A549 (cell line): ENCODE measurements at regions not wholly inside any gene's neighbourhood (a gene's known extent, or its start where the extent isn't known, plus 50 kb on each side); places are given as distances from the start of the nearest gene placed in this dataset.
"Not testable (repeated sequence)": the region's sequence is repeated elsewhere in the genome, so short reads cannot be mapped to it uniquely, and the experiment has no call there.

Experiments used
- ATAC-seq, 2 experiments: fragments of 200-7000 bp in 1 of 2; fragments of >200 bp in 1 of 2; cut with Nextera tagmentation in 1 of 2; cut with Tn5 transposase in 1 of 2; 3 replicates each; pipeline versions ENCODE4 v1.8.0 to v1.9.1; 2018 to 2020; ENCODE audit warnings: mild to moderate bottlenecking in 1 of 2, moderate library complexity in 1 of 2
- CTCF ChIA-PET: fragments of 300-600 bp; sonication (Branson Sonifier 250); formaldehyde crosslinking; extraction: SDS; loops from one replicate; lab custom pipeline; 2021; ENCODE audit warnings: antibody characterized with exemption, inconsistent platforms; lab: Yijun Ruan, JAX
- POLR2A ChIA-PET: fragments of 350-600 bp; formaldehyde crosslinking; extraction: SDS; loops from one replicate; lab custom pipeline; 2021; ENCODE audit warnings: antibody characterized with exemption, inconsistent platforms; lab: Yijun Ruan, JAX
- DNase-seq, 2 experiments: peaks; one replicate each; pipeline versions ENCODE4 v3.0.0 to v3.0.0-alpha.2; 2011 to 2016; ENCODE audit warnings: low read depth in 1 of 2, low spot score in 1 of 2
- FAIRE-seq: peaks from 2 replicates; lab custom pipeline; 2011; peaks lifted over from hg19 to GRCh38; lab: Jason Lieb, UNC
- H3K27ac ChIP-seq, 2 experiments: fragments of >200 bp; sonication (Bioruptor Twin); formaldehyde crosslinking; 3 replicates each; pipeline ENCODE4 v1.5.1; 2016 to 2017
- H3K4me1 ChIP-seq: fragments of >200 bp; sonication (Bioruptor Twin); formaldehyde crosslinking; 3 replicates; pipeline ENCODE4 v1.6.1; 2016
- H3K4me2 ChIP-seq: fragments of >200 bp; sonication (Bioruptor Twin); formaldehyde crosslinking; 3 replicates; pipeline ENCODE4 v1.6.1; 2016
- H3K4me3 ChIP-seq: fragments of >200 bp; sonication (Bioruptor Twin); formaldehyde crosslinking; 3 replicates; pipeline ENCODE4 v1.5.1; 2016
- H3K9me3 ChIP-seq: fragments of >200 bp; sonication (Bioruptor Twin); formaldehyde crosslinking; 3 replicates; pipeline ENCODE4 v1.6.1; 2016
- WGBS: methylation state at CpG from one replicate; pipeline ENCODE4 v1.1.6; 2017; ENCODE audit errors: missing lambda C conversion rate; 5-methylcytosine and 5-hydroxymethylcytosine counted together

DNA sequence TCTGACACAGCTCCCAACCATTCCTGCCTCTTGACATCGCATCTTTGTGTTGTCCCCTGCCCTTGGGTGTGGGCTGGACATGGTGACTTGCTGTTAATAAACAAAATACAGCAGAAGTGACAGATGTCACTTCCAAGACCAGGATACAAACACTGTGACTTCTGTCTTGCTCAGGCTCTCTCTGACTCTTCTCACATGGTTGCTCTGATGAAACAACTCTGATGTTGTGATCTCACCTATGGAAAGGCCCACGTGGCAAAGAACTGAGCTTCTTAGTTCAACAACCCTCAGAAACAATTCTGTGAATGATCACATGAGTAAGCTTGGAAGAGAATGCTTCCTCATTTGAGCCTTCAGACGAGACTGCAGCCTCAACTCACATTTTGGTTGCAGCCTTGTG, 94.9 kb downstream of the ARHGAP11B start:
- ATAC-seq, FAIRE-seq, H3K4me2 ChIP-seq, H3K9me3 ChIP-seq, H3K4me3 ChIP-seq, H3K27ac ChIP-seq, H3K4me1 ChIP-seq, CTCF ChIA-PET, DNase-seq, POLR2A ChIA-PET: not testable (repeated sequence)
- WGBS = 75% methylated on average over 3 of the region's 3 CpGs

DNA sequence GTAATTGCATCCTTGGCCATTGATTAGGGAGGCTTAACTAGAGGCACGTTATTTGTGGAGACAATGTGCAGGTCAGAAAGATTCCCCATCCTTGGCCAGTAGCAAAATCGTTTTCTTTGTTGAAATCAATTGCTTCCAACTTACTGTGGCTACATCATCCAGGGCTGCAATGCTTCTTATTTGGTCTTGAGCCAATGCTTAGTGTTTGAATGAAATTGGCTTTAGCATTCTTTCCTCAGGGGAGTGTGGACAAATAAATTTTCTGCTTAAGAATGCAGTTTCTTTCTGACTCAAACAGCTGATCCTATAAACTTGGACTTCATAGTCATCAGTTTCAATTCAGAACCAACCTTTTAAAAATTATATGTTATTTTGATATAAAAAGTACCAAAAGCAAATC, 95.6 kb downstream of the ARHGAP11B start:
- H3K4me2 ChIP-seq, CTCF ChIA-PET, H3K27ac ChIP-seq, ATAC-seq, FAIRE-seq, H3K4me3 ChIP-seq, POLR2A ChIA-PET, H3K9me3 ChIP-seq, H3K4me1 ChIP-seq, DNase-seq: not testable (repeated sequence)
- 74% methylated on average over 2 of the region's 2 CpGs for WGBS

DNA sequence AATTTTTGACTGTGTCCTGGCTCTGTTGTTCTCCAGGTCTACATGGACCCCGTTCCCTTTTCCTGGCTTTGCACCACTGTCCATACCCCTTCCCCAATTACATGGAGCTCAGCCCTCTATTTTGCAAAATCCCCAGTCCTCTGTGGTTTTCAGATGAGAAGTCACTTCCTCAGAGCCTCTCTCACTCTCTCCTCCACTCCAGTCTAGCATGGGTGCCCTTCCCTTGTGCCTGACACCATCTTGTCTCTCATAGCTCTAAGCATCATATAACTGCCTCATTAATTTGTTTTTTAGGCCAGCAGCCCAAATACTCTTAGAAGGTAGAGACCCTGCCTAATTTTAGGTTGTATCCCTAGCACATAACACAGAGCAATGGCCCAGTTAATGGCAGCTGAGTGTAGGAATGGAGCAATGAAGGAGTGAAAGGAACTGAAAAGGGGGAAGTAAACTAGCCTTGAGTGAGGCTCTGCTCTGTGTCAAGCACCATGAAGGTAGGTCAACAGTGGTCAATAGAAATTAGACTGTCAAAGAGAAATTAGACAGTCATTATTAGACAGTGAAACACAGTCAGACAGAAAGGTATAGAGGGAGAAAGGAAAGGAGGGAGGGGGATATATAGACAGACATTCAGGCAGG, 97.7 kb downstream of the ARHGAP11B start:
- POLR2A ChIA-PET, DNase-seq, H3K27ac ChIP-seq, FAIRE-seq, ATAC-seq, H3K4me1 ChIP-seq, H3K4me3 ChIP-seq, CTCF ChIA-PET, H3K4me2 ChIP-seq, H3K9me3 ChIP-seq: not testable (repeated sequence)
- 97% methylated on average over 1 of the region's 1 CpG for WGBS

DNA sequence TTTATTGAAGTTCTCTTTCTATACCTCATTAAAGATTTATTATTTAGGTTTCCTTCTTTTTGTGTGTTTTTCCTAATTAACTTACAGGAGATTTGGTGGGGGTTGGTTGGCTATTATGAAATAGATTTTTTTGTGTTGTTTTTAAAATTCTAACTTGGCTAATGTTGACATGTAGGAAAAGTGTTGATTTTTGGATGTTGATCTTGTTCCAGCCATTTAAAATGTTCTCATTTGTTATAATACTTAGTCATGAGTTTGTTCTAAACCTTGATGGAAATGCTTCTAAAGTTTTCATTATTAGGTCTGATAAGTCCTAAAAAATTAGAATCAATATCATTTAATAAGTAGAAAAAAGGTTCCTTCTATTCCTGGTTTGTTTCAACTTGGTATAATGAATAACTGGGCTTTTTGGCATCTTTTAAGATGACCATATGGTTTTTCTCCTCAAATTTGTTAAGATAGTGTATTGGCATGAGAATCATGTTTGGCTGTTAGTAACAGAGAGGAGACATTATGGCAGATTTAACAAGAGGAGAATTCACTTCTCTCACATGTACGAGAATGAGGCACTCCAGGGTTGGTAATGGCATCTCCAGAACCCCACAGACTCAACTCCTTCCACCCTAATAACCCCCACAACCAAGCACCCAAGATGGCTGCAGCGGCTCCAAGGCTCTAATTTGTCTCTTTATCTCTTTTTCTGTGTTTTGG, 104.1 kb downstream of the ARHGAP11B start:
- DNase-seq, H3K9me3 ChIP-seq, CTCF ChIA-PET, H3K4me2 ChIP-seq, H3K27ac ChIP-seq, POLR2A ChIA-PET, H3K4me3 ChIP-seq, ATAC-seq, H3K4me1 ChIP-seq: not testable (repeated sequence)
- peak; percentile 94 for FAIRE-seq
- 88% methylated on average over 2 of the region's 2 CpGs for whole genome bisulfite sequencing

DNA sequence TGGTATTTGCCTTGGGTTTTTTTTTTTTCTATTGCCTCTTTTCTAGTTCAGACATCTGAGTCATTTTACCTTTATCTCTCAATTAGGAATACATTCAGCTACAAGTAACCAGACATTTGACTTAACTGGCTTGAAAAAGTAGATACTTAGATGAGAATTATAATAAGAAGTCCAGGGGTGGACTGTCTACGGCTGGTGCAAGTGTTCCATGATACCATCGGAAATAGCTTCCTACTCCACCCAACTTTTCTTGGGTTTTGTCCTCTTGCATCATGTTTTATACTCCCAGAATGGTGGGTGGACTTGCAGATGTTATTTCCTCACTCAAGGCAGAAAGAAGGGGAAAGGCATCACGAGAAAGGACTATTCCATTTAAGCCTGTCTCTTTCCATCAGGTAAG, 104.7 kb downstream of the ARHGAP11B start:
- H3K9me3 ChIP-seq, CTCF ChIA-PET, H3K4me2 ChIP-seq, POLR2A ChIA-PET, H3K4me1 ChIP-seq, ATAC-seq, H3K4me3 ChIP-seq, H3K27ac ChIP-seq, FAIRE-seq, DNase-seq: not testable (repeated sequence)
- WGBS = 92% methylated on average over 3 of the region's 3 CpGs

DNA sequence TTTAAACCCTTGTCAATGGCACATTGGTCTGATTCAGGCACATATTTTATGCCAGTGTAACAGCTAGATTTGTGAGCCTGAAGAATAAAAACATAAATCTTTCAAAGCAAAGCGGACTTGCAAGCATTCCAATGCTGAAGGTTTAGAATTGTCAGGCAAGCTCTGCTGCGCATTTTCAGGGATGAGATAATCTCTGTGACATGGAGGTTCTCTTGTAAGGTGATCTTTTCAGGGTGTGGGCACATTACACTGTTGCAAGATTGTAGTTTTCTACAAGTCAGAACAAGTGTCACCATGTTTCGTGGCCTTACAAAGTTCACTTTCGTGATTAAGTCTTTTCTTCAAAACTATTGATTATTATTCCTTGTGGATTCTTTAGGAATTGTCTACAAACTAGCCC, 106.2 kb downstream of the ARHGAP11B start:
- FAIRE-seq, CTCF ChIA-PET, H3K4me2 ChIP-seq, H3K27ac ChIP-seq, POLR2A ChIA-PET, DNase-seq, H3K9me3 ChIP-seq, H3K4me1 ChIP-seq, H3K4me3 ChIP-seq, ATAC-seq: not testable (repeated sequence)
- 99% methylated on average over 4 of the region's 4 CpGs for WGBS

DNA sequence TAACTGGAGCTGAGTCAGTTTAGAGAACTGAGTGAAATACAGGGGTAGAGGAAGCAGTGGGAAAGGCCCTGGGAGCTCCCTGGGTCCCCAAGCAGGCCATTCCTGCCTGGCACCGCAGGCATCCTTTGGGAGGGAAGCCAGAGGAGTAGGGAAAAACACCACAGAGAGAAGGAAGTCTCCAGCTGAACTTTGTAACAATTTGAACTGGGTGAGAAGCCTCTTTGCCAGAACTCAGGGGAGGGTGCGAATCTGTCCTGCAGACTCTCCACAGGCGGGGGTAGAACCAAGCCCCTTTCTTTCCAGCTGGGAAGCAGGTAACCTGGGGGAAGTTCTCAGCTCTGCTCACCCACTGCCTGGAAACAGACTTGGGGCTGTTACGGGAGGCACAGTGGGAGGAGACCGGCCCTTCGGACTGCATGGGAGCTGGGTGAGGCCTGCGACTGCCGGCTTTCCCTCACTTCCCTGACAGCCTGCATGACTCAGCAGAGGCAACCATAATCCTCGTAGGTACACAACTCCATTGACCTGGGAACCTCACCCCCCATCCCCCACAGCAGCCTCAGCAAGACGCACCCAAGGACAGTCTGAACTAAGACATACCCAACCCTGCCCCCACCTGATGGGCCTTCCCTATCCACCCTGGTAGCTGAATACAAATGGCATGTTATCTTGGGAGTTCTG, 110.1 kb downstream of the ARHGAP11B start:
- H3K9me3 ChIP-seq, H3K4me2 ChIP-seq, CTCF ChIA-PET, FAIRE-seq, ATAC-seq, H3K27ac ChIP-seq, H3K4me3 ChIP-seq, H3K4me1 ChIP-seq, POLR2A ChIA-PET: not testable (repeated sequence)
- peak in 1 of 2 experiments; percentile 4 for DNase-seq
- WGBS = 88% methylated on average over 10 of the region's 10 CpGs

DNA sequence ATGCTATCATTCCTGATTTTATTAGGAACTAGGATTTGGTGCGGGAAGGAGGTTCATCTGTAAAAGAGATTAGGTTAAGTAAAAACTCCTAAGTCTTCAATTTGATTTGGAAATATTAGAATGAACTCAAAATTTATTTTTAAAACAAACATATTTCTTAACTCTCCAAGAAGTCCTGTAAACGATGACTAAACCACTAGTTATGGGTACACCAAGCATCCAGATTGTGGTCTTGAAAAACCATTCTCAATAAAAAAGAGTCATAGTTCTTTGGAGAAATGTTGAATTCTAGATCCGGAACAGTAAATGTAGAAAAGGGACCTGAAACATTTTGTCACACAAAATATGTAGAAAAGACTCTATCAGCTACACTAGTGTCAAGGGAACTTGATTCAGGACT, 116.9 kb downstream of the ARHGAP11B start:
- peak; percentile 98 for FAIRE-seq
- H3K9me3 ChIP-seq, POLR2A ChIA-PET, H3K4me1 ChIP-seq, CTCF ChIA-PET, H3K4me3 ChIP-seq, H3K27ac ChIP-seq, H3K4me2 ChIP-seq, DNase-seq, ATAC-seq: not testable (repeated sequence)
- 83% methylated on average over 3 of the region's 3 CpGs for WGBS

DNA sequence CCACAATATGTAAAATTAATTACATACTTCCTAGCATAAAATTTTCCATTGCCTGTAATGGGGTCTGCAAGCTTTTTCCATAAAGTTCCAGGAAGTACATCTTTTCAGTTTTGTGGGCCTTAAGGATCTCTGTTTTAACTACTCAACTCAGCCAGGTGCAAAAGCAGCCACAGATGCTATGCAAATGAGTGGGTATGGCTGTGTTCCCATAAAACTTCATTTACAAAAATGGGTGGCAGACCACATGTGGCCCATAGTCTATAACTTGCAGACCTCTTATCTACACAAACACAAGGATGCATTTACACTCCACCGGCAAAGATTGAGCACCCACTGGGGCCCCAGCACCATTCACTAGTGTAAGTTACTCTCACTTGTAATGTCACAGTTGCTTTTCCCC, 123.1 kb downstream of the ARHGAP11B start:
- POLR2A ChIA-PET, H3K27ac ChIP-seq, FAIRE-seq, H3K4me3 ChIP-seq, CTCF ChIA-PET, H3K4me1 ChIP-seq, DNase-seq, ATAC-seq, H3K4me2 ChIP-seq, H3K9me3 ChIP-seq: not testable (repeated sequence)
- no CpG with 5 or more reads among the region's 1 CpG for WGBS
